ENCODE measurements at regions not wholly inside any gene's neighbourhood (a gene's known extent, or its start where the extent isn't known, plus 50 kb on each side); places are given as distances from the start of the nearest gene placed in this dataset.

DNA sequence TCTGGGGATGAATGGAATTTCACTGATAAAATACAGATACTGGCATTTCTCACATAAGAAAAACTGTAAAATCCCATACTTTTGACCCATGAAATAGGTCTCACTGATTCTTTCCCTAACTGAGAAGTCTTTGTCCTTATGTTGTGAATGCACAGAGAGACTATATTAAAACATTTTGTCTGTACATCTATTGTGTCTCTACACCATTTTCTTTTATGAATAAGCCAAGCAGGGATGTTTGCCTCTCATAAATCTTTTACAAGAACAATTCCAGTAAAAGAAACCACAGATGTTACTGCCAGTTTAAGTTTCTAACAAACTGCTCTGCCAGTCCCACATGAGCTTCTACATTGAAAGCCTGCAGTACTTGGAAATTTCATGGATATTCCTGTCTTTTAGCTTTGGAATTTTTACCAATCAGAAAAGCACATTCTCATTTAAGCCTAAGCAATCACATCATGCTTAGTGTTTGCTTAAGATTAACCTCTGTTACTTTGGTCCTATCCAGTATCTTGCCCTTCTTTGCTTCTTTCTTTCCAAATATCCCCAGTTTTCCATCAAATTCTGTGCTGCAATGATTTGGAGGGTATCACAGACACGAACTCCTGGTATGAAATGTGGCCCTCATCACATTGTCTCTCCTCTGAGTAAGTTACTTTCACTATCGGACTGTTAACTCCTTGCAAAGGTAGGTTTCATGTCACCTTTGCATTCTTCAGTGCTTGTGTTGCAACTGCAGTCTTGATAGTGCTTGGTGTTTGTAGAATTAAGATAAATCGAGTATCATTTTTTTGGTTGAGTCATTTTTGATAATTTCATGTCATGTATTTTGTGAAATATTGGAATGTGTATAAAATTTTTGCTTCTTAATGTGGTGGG is 415.1 kb upstream of the ADAMTSL1 start (continued):
- TF ChIP-seq GRHL2 (CRISPR knock-in tag; IDR thresholded peaks at IDR 0.05; ENCODE audit: insufficient replicate concordance, severe bottlenecking) (no peak), FOXK1 (CRISPR knock-in tag; IDR thresholded peaks at IDR 0.05) (no peak), ETV6 (CRISPR knock-in tag; IDR thresholded peaks at IDR 0.05) (no peak), ZNF512 (CRISPR knock-in tag; IDR thresholded peaks at IDR 0.05; ENCODE audit: borderline replicate concordance) (no peak)

GRCh38 chr9:18059447-18059846 is 414.5 kb upstream of the ADAMTSL1 start:
- no peak for ATAC-seq
- no peak for DNase-seq (ENCODE audit: low spot score)
- no peak overlapping the region for H3K27ac Mint-ChIP-seq
- no peaks in the 10 kb centered on the region for H3K27me3 Mint-ChIP-seq (ENCODE audit: low read depth)
- no peaks in the 10 kb centered on the region for H3K36me3 Mint-ChIP-seq
- H3K9me3 Mint-ChIP-seq = no peaks in the 10 kb centered on the region
- ChIA-PET POLR2A (no interaction called here), CTCF (interaction anchor here (0.9 kb wide), 1 partner anchor 154 kb away, joined by 3 read pairs; no protein-coding TSS in a partner anchor)
- TF ChIP-seq SMAD4 (CRISPR knock-in tag; IDR thresholded peaks at IDR 0.05) = no peak
- TF ChIP-seq ATF1 (CRISPR knock-in tag; IDR thresholded peaks at IDR 0.05) = no peak
- TF ChIP-seq, protein P1, sequence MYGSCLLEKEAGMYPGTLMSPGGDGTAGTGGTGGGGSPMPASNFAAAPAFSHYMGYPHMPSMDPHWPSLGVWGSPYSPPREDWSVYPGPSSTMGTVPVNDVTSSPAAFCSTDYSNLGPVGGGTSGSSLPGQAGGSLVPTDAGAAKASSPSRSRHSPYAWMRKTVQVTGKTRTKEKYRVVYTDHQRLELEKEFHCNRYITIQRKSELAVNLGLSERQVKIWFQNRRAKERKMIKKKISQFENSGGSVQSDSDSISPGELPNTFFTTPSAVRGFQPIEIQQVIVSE (CRISPR knock-in tag; IDR thresholded peaks at IDR 0.05; ENCODE audit: borderline replicate concordance) = no peak
- TF ChIP-seq, protein P2, sequence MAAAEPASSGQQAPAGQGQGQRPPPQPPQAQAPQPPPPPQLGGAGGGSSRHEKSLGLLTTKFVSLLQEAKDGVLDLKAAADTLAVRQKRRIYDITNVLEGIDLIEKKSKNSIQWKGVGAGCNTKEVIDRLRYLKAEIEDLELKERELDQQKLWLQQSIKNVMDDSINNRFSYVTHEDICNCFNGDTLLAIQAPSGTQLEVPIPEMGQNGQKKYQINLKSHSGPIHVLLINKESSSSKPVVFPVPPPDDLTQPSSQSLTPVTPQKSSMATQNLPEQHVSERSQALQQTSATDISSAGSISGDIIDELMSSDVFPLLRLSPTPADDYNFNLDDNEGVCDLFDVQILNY (CRISPR knock-in tag; IDR thresholded peaks at IDR 0.05) = no peak
- TF ChIP-seq ZNF423 (CRISPR knock-in tag; IDR thresholded peaks at IDR 0.05) = no peak
- no peak for TF ChIP-seq GABPB1 (CRISPR knock-in tag; IDR thresholded peaks at IDR 0.05)
- TF ChIP-seq USF1 (CRISPR knock-in tag; IDR thresholded peaks at IDR 0.05) = no peak
- TF ChIP-seq, protein P3, sequence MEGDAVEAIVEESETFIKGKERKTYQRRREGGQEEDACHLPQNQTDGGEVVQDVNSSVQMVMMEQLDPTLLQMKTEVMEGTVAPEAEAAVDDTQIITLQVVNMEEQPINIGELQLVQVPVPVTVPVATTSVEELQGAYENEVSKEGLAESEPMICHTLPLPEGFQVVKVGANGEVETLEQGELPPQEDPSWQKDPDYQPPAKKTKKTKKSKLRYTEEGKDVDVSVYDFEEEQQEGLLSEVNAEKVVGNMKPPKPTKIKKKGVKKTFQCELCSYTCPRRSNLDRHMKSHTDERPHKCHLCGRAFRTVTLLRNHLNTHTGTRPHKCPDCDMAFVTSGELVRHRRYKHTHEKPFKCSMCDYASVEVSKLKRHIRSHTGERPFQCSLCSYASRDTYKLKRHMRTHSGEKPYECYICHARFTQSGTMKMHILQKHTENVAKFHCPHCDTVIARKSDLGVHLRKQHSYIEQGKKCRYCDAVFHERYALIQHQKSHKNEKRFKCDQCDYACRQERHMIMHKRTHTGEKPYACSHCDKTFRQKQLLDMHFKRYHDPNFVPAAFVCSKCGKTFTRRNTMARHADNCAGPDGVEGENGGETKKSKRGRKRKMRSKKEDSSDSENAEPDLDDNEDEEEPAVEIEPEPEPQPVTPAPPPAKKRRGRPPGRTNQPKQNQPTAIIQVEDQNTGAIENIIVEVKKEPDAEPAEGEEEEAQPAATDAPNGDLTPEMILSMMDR (IDR thresholded peaks at IDR 0.05) = no peak
- no peak for TF ChIP-seq CREB1 (CRISPR knock-in tag; IDR thresholded peaks at IDR 0.05)
- no peak for TF ChIP-seq MXD4 (CRISPR knock-in tag; IDR thresholded peaks at IDR 0.05; ENCODE audit: borderline replicate concordance)
- no peak for TF ChIP-seq ESRRA (CRISPR knock-in tag; IDR thresholded peaks at IDR 0.05; ENCODE audit: borderline replicate concordance)
- no peak for TF ChIP-seq ZNF138 (CRISPR knock-in tag; conservative IDR thresholded peaks at IDR 0.05)
- TF ChIP-seq NR1H2 (CRISPR knock-in tag; IDR thresholded peaks at IDR 0.05) = no peak
- TF ChIP-seq IRF2 (CRISPR knock-in tag; IDR thresholded peaks at IDR 0.05; ENCODE audit: borderline replicate concordance, low read depth) = no peak
- TF ChIP-seq ZNF121 (CRISPR knock-in tag; IDR thresholded peaks at IDR 0.05) = no peak
- TF ChIP-seq JAZF1 (CRISPR knock-in tag; IDR thresholded peaks at IDR 0.05) = no peak
- no peak for TF ChIP-seq CREM (CRISPR knock-in tag; IDR thresholded peaks at IDR 0.05)
- no peaks in the 10 kb centered on the region for H3K4me1 Mint-ChIP-seq
- H3K4me3 Mint-ChIP-seq = no peak overlapping the region

Data from WTC11 (cell line).